K562 (cell line): ENCODE measurements at regions not wholly inside any gene's neighbourhood (a gene's known extent, or its start where the extent isn't known, plus 50 kb on each side); places are given as distances from the start of the nearest gene placed in this dataset.

ENCODE experiments used
- ATAC-seq: fragments of 200-7000 bp; cut with Tn5 transposase; 3 replicates; pipeline ENCODE4 v1.9.1; 2020; ENCODE audit warnings: moderate library complexity
- BruUV-seq: library from RNA; stranded (reverse); fragments of 400-500 nt; replicated peaks from 2 replicates; lab custom pipeline; 2021; lab: Mats Ljungman, UMichigan
- CTCF ChIA-PET: fragments of 300-600 bp; formaldehyde crosslinking; extraction: SDS; loops from one replicate; lab custom pipeline; 2021; ENCODE audit warnings: low intra/inter-chr PET ratio; lab: Yijun Ruan, JAX
- POLR2A ChIA-PET: fragments of 300-600, 350-650 bp; sonication (Branson Sonifier 250); formaldehyde crosslinking; extraction: SDS; loops from one replicate; lab custom pipeline; 2021; ENCODE audit warnings: antibody characterized with exemption, inconsistent platforms; lab: Yijun Ruan, JAX
- DNase-seq, 4 experiments: peaks; one replicate each; pipeline versions ENCODE4 v3.0.0 to v3.0.0-alpha.2; 2011 to 2018; ENCODE audit warnings: low spot score in 3 of 4, mixed read lengths in 3 of 4; ENCODE audit errors: extremely low read depth in 1 of 4
- FAIRE-seq: peaks from 2 replicates; lab custom pipeline; 2011; peaks lifted over from hg19 to GRCh38; lab: Jason Lieb, UNC
- H2AFZ ChIP-seq: 2 replicates; pipeline ENCODE4 v1.6.0; 2011; ENCODE audit warnings: low read depth, low read length, control low read depth, inconsistent platforms
- H3K27ac ChIP-seq: fragments of 200-600 bp; 3 replicates; pipeline ENCODE4 v1.8.0; 2011; ENCODE audit warnings: low read depth, mild to moderate bottlenecking, control low read depth, inconsistent platforms, low read length, moderate library complexity, mixed read lengths; ENCODE audit errors: extremely low read depth
- H3K27me3 ChIP-seq, 2 experiments: fragments of 300-600 bp in 1 of 2; 2 replicates in 1 of 2; 3 replicates in 1 of 2; pipeline versions ENCODE4 v1.6.0 to v1.8.0; 2011; ENCODE audit warnings: inconsistent platforms in 2 of 2, low read length in 2 of 2, mild to moderate bottlenecking in 1 of 2, mixed read lengths in 1 of 2, moderate library complexity in 1 of 2; ENCODE audit not compliant: control insufficient read depth in 2 of 2, insufficient read depth in 2 of 2
- H3K36me3 ChIP-seq: fragments of 300-600 bp; 3 replicates; pipeline ENCODE4 v1.8.0; 2011; ENCODE audit warnings: mild to moderate bottlenecking, low read length, inconsistent platforms; ENCODE audit not compliant: control insufficient read depth, insufficient read depth
- H3K4me1 ChIP-seq, 2 experiments: fragments of 200-600 bp in 1 of 2; replicated peaks in 1 of 2; 2 replicates in 1 of 2; 3 replicates in 1 of 2; pipeline versions ENCODE4 v1.5.1 to v1.8.0; 2011; ENCODE audit warnings: inconsistent platforms in 2 of 2, low read length in 2 of 2, mild to moderate bottlenecking in 1 of 2, mixed read lengths in 1 of 2, moderate library complexity in 1 of 2; ENCODE audit not compliant: control insufficient read depth in 2 of 2, insufficient read depth in 2 of 2
- H3K4me2 ChIP-seq: 2 replicates; pipeline ENCODE4 v1.6.1; 2011; ENCODE audit warnings: low read length, control low read depth, inconsistent platforms, mixed read lengths; ENCODE audit not compliant: insufficient read depth
- H3K4me3 ChIP-seq: fragments of 200-600 bp; sonication (generic), shearing (Covaris generic); 2 replicates; pipeline ENCODE4 v1.5.1; 2016; ENCODE audit warnings: control low read depth, inconsistent platforms
- H3K79me2 ChIP-seq: fragments of 200-600 bp; 3 replicates; pipeline ENCODE4 v1.8.0; 2011; ENCODE audit warnings: low read length, inconsistent platforms; ENCODE audit not compliant: control insufficient read depth, insufficient read depth
- H3K9ac ChIP-seq, 2 experiments: 2 replicates each; pipeline versions ENCODE4 v1.6.0 to v1.6.1; 2011; ENCODE audit warnings: low read depth in 2 of 2, low read length in 2 of 2, control low read depth in 1 of 2, inconsistent platforms in 1 of 2, mild to moderate bottlenecking in 1 of 2, mixed read lengths in 1 of 2; ENCODE audit not compliant: insufficient read depth in 1 of 2
- H3K9me1 ChIP-seq: one replicate; pipeline ENCODE4 v1.6.0; 2011; ENCODE audit warnings: inconsistent platforms, mild to moderate bottlenecking, low read length, moderate library complexity; ENCODE audit not compliant: control insufficient read depth, insufficient read depth
- H3K9me3 ChIP-seq: replicated peaks from 2 replicates; pipeline ENCODE4 v1.5.1; 2011; ENCODE audit warnings: low read depth, low read length, inconsistent platforms; ENCODE audit not compliant: control insufficient read depth, insufficient read depth
- H4K20me1 ChIP-seq: replicated peaks from 2 replicates; pipeline ENCODE4 v1.6.1; 2011; ENCODE audit warnings: low read length, inconsistent platforms, mixed read lengths; ENCODE audit not compliant: control insufficient read depth, insufficient read depth
- DPF2 ChIP-seq: fragments of 450-650 bp; IDR thresholded peaks from 2 replicates; pipeline ENCODE4 v1.6.1; 2016
- JUNB ChIP-seq: fragments of 450-650 bp; formaldehyde crosslinking; conservative IDR thresholded peaks from 2 replicates; pipeline ENCODE4 v1.4.0; 2020; ENCODE audit warnings: mild to moderate bottlenecking
- KLF16 ChIP-seq: IDR thresholded peaks from 2 replicates; pipeline ENCODE4 v1.6.1; 2016; ENCODE audit warnings: antibody characterized with exemption
- NFE2L1 ChIP-seq: fragments of 450-650 bp; IDR thresholded peaks from 2 replicates; pipeline ENCODE4 v1.6.1; 2016; ENCODE audit warnings: missing genetic modification characterization, low read depth, mild to moderate bottlenecking, missing compliant biosample characterization, moderate library complexity, borderline replicate concordance
- NFIX ChIP-seq: fragments of 250-450 bp; sonication (Bioruptor Pico); IDR thresholded peaks from 2 replicates; pipeline ENCODE4 v1.4.0; 2020; ENCODE audit warnings: low read depth, mild to moderate bottlenecking, moderate library complexity
- POLR3A ChIP-seq: IDR thresholded peaks from 2 replicates; pipeline ENCODE4 v1.6.1; 2011; ENCODE audit warnings: borderline replicate concordance, mild to moderate bottlenecking, moderate library complexity; ENCODE audit not compliant: insufficient read length, insufficient read depth; ENCODE audit errors: extremely low read depth
- TAF9B ChIP-seq: fragments of 450-650 bp; IDR thresholded peaks from 2 replicates; pipeline ENCODE4 v1.6.1; 2018; ENCODE audit warnings: mild to moderate bottlenecking; ENCODE audit not compliant: partially characterized antibody
- TFAP4 ChIP-seq: sonication (generic); formaldehyde crosslinking; IDR thresholded peaks from 2 replicates; pipeline ENCODE4 v1.8.0; 2022; ENCODE audit warnings: missing genetic modification reagents, mild to moderate bottlenecking, moderate library complexity, borderline replicate concordance
- ZFP1 ChIP-seq: fragments of 450-650 bp; formaldehyde crosslinking; IDR thresholded peaks from 2 replicates; pipeline ENCODE4 v1.4.0; 2020; ENCODE audit warnings: mild to moderate bottlenecking, mixed read lengths
- ZNF146 ChIP-seq: IDR thresholded peaks from one replicate; pipeline ENCODE4 v1.6.1; 2018; ENCODE audit warnings: missing compliant biosample characterization; ENCODE audit not compliant: unreplicated experiment
- ZNF174 ChIP-seq: fragments of 250-450 bp; sonication (Bioruptor Pico); IDR thresholded peaks from 2 replicates; pipeline ENCODE4 v1.4.0; 2020; ENCODE audit warnings: mild to moderate bottlenecking
- WGBS: fragments of 100-300 bp; shearing (Covaris generic); methylation state at CpG from one replicate; pipeline ENCODE4 v1.1.6; 2016; ENCODE audit warnings: low coverage, mixed read lengths; ENCODE audit not compliant: insufficient coverage; ENCODE audit errors: missing lambda C conversion rate; 5-methylcytosine and 5-hydroxymethylcytosine counted together
- in situ Hi-C: fragments of 300-500 bp; cut with MboI; formaldehyde crosslinking; loops from 4 replicates; pipeline ENCODE4 v1.15.0; 2018; ENCODE audit warnings: inconsistent platforms, mixed read lengths
- intact Hi-C: fragments of 100-400 bp; cut with micrococcal nuclease; formaldehyde crosslinking; loops from 2 replicates; pipeline ENCODE4 v1.14.2; 2022

GRCh38 chr2:52334185-52334584 is 1302.3 kb upstream of the NRXN1 start:
- ChIA-PET CTCF (no interaction called here), POLR2A (no interaction called here)
- ATAC-seq (no peak), DNase-seq (no peak), FAIRE-seq (no peak)
- no peaks in the 10 kb centered on the region for H3K4me1 ChIP-seq
- H3K9me1 ChIP-seq: no peaks in the 10 kb centered on the region
- intact Hi-C loops (no loop called here), in situ Hi-C loops (no loop called here)
- H4K20me1 ChIP-seq: no peaks in the 10 kb centered on the region
- no peak overlapping the region for H3K9ac ChIP-seq
- no TSS peak for BruUV-seq
- H3K4me2 ChIP-seq: no peak overlapping the region
- no peak overlapping the region for H2AFZ ChIP-seq
- no peak overlapping the region for H3K4me3 ChIP-seq
- WGBS: 0% methylated on average over 4 of the region's 4 CpGs
- TF ChIP-seq KLF16: no peak
- no peak for TF ChIP-seq NFIX
- TF ChIP-seq TFAP4 (CRISPR knock-in tag): no peak
- no peak for TF ChIP-seq DPF2
- no peak for TF ChIP-seq ZNF174 (CRISPR knock-in tag)
- no peak for TF ChIP-seq ZNF146
- TF ChIP-seq TAF9B: no peak
- TF ChIP-seq POLR3A: no peak
- no peak for TF ChIP-seq JUNB (CRISPR knock-in tag)
- TF ChIP-seq ZFP1: no peak
- no peak for TF ChIP-seq NFE2L1 (tag)
- H3K27ac ChIP-seq: no peak overlapping the region
- no peaks in the 10 kb centered on the region for H3K9me3 ChIP-seq
- H3K27me3 ChIP-seq: no peaks in the 10 kb centered on the region
- no peaks in the 10 kb centered on the region for H3K36me3 ChIP-seq
- no peaks in the 10 kb centered on the region for H3K79me2 ChIP-seq
